Fibroblast of pulmonary artery (primary cell): ENCODE measurements at regions not wholly inside any gene's neighbourhood (a gene's known extent, or its start where the extent isn't known, plus 50 kb on each side); places are given as distances from the start of the nearest gene placed in this dataset.
"Not testable (repeated sequence)": the region's sequence is repeated elsewhere in the genome, so short reads cannot be mapped to it uniquely, and the experiment has no call there.

Source experiments
- DNase-seq: peaks from one replicate; pipeline ENCODE4 v3.0.0-alpha.2; 2010; ENCODE audit warnings: low read depth
- H3K4me3 ChIP-seq: replicated peaks from 2 replicates; pipeline ENCODE4 v1.5.1; 2011; ENCODE audit warnings: low read depth, mild to moderate bottlenecking, control low read depth, low read length, moderate library complexity
- TF ChIP-seq, protein P1 (sequence below): IDR thresholded peaks from 2 replicates; pipeline ENCODE4 v1.5.1; 2011; ENCODE audit warnings: mild to moderate bottlenecking, control low read depth, low read length, inconsistent platforms; ENCODE audit errors: missing control alignments

DNA sequence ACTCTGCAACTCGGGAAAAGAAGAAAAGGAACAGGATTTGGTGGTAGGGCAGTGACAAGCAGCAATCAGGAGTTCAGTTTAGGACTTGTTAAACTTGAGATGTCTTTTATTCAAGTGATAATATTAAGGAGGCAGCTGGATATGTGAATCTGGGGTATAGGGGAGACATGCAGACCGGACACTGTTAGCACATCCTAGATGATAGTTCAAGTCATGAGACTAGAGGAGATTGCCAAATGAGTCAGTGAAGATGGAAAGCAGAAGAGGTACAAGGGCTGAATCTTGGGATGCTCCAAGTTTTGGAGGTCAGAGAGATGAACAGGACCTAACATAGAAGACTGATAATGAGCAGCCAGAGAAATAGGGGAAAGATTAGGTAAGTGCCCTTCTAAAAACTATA lies 69.5 kb upstream of the PSME4 start:
- DNase-seq = no peak
- H3K4me3 ChIP-seq = no peak overlapping the region
- TF ChIP-seq, protein P1, sequence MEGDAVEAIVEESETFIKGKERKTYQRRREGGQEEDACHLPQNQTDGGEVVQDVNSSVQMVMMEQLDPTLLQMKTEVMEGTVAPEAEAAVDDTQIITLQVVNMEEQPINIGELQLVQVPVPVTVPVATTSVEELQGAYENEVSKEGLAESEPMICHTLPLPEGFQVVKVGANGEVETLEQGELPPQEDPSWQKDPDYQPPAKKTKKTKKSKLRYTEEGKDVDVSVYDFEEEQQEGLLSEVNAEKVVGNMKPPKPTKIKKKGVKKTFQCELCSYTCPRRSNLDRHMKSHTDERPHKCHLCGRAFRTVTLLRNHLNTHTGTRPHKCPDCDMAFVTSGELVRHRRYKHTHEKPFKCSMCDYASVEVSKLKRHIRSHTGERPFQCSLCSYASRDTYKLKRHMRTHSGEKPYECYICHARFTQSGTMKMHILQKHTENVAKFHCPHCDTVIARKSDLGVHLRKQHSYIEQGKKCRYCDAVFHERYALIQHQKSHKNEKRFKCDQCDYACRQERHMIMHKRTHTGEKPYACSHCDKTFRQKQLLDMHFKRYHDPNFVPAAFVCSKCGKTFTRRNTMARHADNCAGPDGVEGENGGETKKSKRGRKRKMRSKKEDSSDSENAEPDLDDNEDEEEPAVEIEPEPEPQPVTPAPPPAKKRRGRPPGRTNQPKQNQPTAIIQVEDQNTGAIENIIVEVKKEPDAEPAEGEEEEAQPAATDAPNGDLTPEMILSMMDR = no peak

DNA sequence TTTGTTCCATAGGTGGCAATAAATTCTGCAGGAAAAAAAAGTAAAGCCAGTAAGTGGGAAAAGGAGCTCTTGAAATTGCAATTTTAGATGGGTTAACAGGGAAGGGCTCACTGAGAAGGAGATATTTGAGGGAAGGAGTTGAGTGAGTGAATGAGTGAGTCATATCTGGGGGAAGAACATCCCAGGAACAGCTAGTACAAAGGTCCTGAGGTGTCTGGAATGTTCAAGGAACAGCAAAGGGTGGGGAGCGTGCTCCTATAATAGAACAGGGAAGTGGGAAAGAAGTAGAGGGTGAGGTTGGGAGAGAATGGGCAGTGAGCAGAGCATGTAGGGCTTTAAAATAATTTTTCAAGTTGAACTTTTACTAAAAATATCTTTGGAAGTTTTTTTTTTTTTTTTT lies 68.0 kb upstream of the PSME4 start:
- H3K4me3 ChIP-seq = no peak overlapping the region
- TF ChIP-seq, protein P1 = no peak
- peak; percentile 26 for DNase-seq

DNA sequence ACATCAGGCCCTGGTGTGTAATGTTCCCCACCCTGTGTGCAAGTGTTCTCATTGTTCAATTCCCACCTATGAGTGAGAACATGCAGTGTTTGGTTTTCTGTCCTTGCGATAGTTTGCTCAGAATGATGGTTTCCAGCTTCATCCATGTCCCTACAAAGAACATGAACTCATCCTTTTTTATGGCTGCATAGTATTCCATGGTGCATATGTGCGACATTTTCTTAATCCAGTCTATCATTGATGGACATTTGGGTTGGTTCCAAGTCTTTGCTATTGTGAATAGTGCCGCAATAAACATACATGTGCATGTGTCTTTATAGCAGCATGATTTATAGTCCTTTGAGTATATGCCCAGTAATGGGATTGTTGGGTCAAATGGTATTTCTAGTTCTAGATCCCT lies 60.5 kb upstream of the PSME4 start:
- DNase-seq, H3K4me3 ChIP-seq: not testable (repeated sequence)

DNA sequence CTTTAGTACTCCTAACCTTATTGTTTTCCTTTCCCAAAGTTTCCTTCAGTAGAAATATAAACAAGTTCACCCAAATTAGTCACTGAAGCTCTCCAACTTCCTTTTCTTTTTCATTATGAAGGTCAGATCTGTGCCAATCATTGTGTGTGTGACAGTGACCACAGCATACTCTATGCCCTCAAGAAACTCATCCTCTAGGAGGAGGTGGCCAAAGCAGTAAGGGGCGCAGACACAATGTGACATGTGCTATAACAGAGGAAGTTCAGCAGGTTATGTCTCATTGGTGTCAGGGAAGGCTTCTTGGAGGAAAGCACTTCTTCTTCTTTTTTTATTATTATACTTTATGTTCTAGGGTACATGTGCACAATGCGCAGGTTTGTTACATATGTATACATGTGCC lies 60.0 kb upstream of the PSME4 start:
- TF ChIP-seq, protein P1 = no peak
- H3K4me3 ChIP-seq = no peak overlapping the region
- DNase-seq = no peak

DNA sequence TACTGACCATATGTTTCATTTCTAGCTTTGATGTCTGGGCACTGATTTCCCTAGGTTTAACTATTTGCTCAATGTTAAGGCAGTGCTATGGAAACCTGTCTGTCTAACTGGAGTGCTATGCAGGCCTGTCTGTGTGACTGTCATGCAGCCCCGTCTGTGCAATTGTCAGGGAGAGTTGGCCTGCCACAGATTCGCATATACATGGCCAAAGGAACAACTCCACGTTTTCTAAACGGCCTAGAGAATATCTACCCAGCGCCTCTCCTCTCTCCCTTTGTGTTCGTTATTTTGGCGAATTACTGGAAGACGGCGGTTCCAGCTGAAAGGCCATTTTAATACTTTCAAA lies 59.6 kb upstream of the PSME4 start:
- H3K4me3 ChIP-seq = no peak overlapping the region
- DNase-seq = no peak
- TF ChIP-seq, protein P1 = no peak

DNA sequence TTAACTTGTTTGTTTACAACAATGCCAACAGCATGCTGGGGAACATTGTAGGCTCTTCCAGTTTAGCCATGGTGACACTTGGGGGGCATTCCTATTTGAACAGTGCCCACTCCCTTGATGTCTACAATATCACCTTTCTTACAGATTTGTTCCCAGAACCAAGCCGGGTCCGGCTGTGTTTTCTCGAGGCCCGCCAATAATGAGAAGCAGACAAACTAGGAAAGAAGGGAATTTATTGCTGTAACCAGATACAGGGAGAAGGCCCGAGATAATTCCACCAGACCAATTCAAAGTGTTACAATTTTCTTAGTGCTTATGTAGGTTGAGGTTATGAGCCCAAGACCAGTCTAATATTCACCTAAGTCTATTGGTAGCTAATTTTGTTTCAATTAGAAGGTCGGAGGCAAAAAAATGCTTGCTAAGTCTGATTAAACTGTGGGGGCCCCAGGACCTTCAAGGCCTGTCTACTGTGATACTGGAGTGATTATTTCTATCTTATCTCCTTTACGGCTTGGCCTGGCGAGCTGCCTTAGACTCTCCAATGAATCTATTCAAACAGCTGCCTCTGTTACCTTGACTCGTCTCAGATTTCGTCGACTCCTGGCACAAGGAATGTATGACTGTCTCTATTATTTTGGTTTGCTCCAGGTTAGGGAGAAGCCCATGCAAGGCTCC lies 59.1 kb upstream of the PSME4 start:
- no peak overlapping the region for H3K4me3 ChIP-seq
- TF ChIP-seq, protein P1 = no peak
- no peak for DNase-seq

DNA sequence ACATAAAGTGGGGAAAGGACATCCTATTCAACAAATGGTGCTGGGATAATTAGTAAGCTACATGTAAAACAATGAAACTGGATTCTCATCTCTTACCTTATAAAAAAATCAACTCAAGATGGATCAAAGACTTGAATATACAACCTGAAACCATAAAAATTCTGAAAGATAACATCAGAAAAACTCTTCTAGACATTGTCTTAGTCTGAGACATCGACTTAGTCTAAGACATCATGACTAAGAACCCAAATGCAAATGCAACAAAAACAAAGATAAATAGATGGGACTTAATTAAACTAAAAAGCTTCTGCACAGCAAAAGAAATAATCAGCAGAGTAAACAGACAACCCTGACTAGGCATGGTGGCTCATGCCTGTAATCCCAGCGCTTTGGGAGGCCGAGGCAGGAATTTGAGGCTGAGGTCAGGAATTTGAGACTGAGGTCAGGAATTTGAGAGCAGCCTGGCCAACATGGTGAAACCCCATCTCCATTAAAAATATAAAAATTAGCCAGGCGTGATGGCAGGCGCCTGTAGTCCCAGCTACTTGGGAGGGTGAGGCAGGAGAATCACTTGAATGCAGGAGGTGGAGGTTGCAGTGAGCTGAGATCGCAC lies 54.8 kb upstream of the PSME4 start:
- DNase-seq, H3K4me3 ChIP-seq: not testable (repeated sequence)

DNA sequence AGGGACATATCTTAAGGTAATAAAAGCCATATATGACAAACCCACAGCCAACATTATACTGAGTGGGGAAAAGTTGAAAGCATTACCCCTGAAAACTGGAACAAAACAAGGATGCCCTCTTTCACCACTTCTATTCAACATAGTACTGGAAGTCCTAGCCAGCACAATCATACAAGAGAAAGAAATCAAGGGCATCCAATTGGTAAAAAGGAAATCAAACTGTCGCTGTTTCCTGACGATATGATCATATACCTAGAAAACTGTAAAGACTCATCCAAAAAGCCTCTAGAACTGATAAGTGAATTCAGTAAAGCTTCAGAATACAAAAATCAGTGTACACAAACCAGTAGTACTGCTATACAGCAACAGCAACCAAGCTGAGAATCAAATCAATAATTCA lies 53.8 kb upstream of the PSME4 start:
- TF ChIP-seq, protein P1 = no peak
- H3K4me3 ChIP-seq = no peak overlapping the region
- no peak for DNase-seq
